K562 (cell line): ENCODE measurements at regions not wholly inside any gene's neighbourhood (a gene's known extent, or its start where the extent isn't known, plus 50 kb on each side); places are given as distances from the start of the nearest gene placed in this dataset.

ENCODE experiments used
- ATF1 ChIP-seq, 2 experiments: fragments of 450-650 bp in 1 of 2; IDR thresholded peaks; 2 replicates each; pipeline ENCODE4 v1.6.1; 2016; ENCODE audit warnings: missing compliant biosample characterization in 1 of 2, missing genetic modification characterization in 1 of 2
- NR3C1 ChIP-seq: sonication (generic); formaldehyde crosslinking; IDR thresholded peaks from 2 replicates; pipeline ENCODE4 v1.8.1; 2022; ENCODE audit warnings: missing genetic modification reagents

GRCh38 chr13:112193463-112194166, 126.7 kb downstream of the SOX1 start:
- TF ChIP-seq ATF1 (CRISPR knock-in tag; IDR thresholded peaks at IDR 0.05) (no peak), ATF1 (tag; IDR thresholded peaks at IDR 0.05) (no peak), NR3C1 (no peak)
